ENCODE measurements at regions not wholly inside any gene's neighbourhood (a gene's known extent, or its start where the extent isn't known, plus 50 kb on each side); places are given as distances from the start of the nearest gene placed in this dataset.

- dilution Hi-C loops (cut with HindIII; ENCODE audit: low sequenced_read_pairs, unreplicated experiment) = no loop called here
- Histone ChIP-seq H4K5ac (ENCODE audit: low read depth, low read length) (no peak overlapping the region), H2BK5ac (ENCODE audit: low read depth, low read length, poor library complexity, severe bottlenecking) (no peak overlapping the region), H3K36me3 (ENCODE audit: control insufficient read depth, insufficient read depth, low read length) (no peaks in the 10 kb centered on the region), H3K23ac (ENCODE audit: low read depth, low read length) (no peak overlapping the region), H3K4me2 (ENCODE audit: low read depth, low read length) (no peak overlapping the region), H2BK15ac (ENCODE audit: low read depth, low read length) (no peak overlapping the region), H3K27ac (ENCODE audit: insufficient read depth, low read length) (no peak overlapping the region), H2AK9ac (replicated peaks; ENCODE audit: low read depth, low read length, poor library complexity) (no peak overlapping the region), H3K9ac (ENCODE audit: low read depth, low read length) (no peak overlapping the region), H3K14ac (replicated peaks; ENCODE audit: low read depth, low read length) (no peak overlapping the region), H3K9me1 (ENCODE audit: insufficient read depth, low read length) (no peaks in the 10 kb centered on the region), H3K4me1 (ENCODE audit: control insufficient read depth, insufficient read depth, low read length) (no peaks in the 10 kb centered on the region), H2BK120ac (ENCODE audit: low read depth, low read length) (no peak overlapping the region), H3K4me3 (ENCODE audit: insufficient read depth, low read depth, low read length) (no peak overlapping the region), H3K27me3 (ENCODE audit: control insufficient read depth, insufficient read depth, low read length) (no peaks in the 10 kb centered on the region), H2AFZ (replicated peaks; ENCODE audit: low read length, poor library complexity) (no peak overlapping the region), H2BK20ac (ENCODE audit: low read depth, low read length) (no peak overlapping the region), H3K56ac (ENCODE audit: extremely low read depth, insufficient read depth, low read length) (no peak overlapping the region), H3K79me1 (ENCODE audit: low read depth in 1 of 2, low read length in 2 of 2) (no peaks in the 10 kb centered on the region), H2AK5ac (ENCODE audit: low read depth, low read length) (no peak overlapping the region), H4K20me1 (ENCODE audit: insufficient read depth, low read length) (no peaks in the 10 kb centered on the region), H3K9me3 (ENCODE audit: control insufficient read depth, insufficient read depth, low read length) (peaks cover 12% of the 10 kb centered on the region), H3K18ac (ENCODE audit: low read depth, low read length) (no peak overlapping the region), H3K4ac (ENCODE audit: low read depth, low read length) (no peak overlapping the region), H4K91ac (ENCODE audit: insufficient read depth, low read depth, low read length) (no peak overlapping the region), H4K8ac (ENCODE audit: low read depth in 2 of 2, low read length in 2 of 2) (no peak overlapping the region)
- TF ChIP-seq MAZ (IDR thresholded peaks at IDR 0.05; ENCODE audit: borderline replicate concordance, low read depth, low read length) (no peak), MXI1 (IDR thresholded peaks at IDR 0.05; ENCODE audit: borderline replicate concordance, low read depth, low read length) (no peak)
- CTCF ChIA-PET = no interaction called here
- 56% methylated on average over 1 of the region's 3 CpGs; no CpG with 5 or more reads in 1 of the 2 experiments for WGBS, 2 experiments (ENCODE audit: extremely low coverage in 2 of 2, insufficient read length in 1 of 2)
- in situ Hi-C loops (cut with MboI; ENCODE audit: low sequenced_read_pairs) = no loop called here
- POLR2A ChIA-PET (ENCODE audit: unreplicated experiment) = no interaction called here
- no peak for ATAC-seq (ENCODE audit: low read depth)
- intact Hi-C loops (cut with micrococcal nuclease) = no loop called here
- no peak for DNase-seq
- no TSS peak for BruUV-seq (replicated peaks)
These were observed 512.2 kb downstream of the GATA3 start for GRCh38 chr10:8566737-8567136.

All from IMR-90 (cell line).